Trophoblast cell (in vitro differentiated cells and primary cell): ENCODE measurements at regions not wholly inside any gene's neighbourhood (a gene's known extent, or its start where the extent isn't known, plus 50 kb on each side); places are given as distances from the start of the nearest gene placed in this dataset.
"Not testable (repeated sequence)": the region's sequence is repeated elsewhere in the genome, so short reads cannot be mapped to it uniquely, and the experiment has no call there.

Source experiments
- DNase-seq, 2 donors: peaks; one replicate each; pipeline ENCODE4 v3.0.0-alpha.2; 2016
- H2AFZ ChIP-seq: 2 replicates; pipeline ENCODE4 v1.6.1; 2013; ENCODE audit warnings: low read length, moderate library complexity, mild to moderate bottlenecking; ENCODE audit not compliant: insufficient read depth, poor library complexity
- H2AK5ac ChIP-seq: 2 replicates; pipeline ENCODE4 v1.6.1; 2013; ENCODE audit warnings: mild to moderate bottlenecking, low read length
- H2BK120ac ChIP-seq: 2 replicates; pipeline ENCODE4 v1.6.1; 2013; ENCODE audit warnings: low read length, mild to moderate bottlenecking, moderate library complexity; ENCODE audit not compliant: insufficient read depth, poor library complexity
- H2BK12ac ChIP-seq: 2 replicates; pipeline ENCODE4 v1.6.1; 2013; ENCODE audit warnings: mild to moderate bottlenecking, low read length, moderate library complexity
- H2BK5ac ChIP-seq: 2 replicates; pipeline ENCODE4 v1.6.1; 2013; ENCODE audit warnings: low read length, low read depth, moderate library complexity, mild to moderate bottlenecking; ENCODE audit not compliant: poor library complexity
- H3K14ac ChIP-seq: 2 replicates; pipeline ENCODE4 v1.6.1; 2013; ENCODE audit warnings: mild to moderate bottlenecking, low read length
- H3K18ac ChIP-seq: 2 replicates; pipeline ENCODE4 v1.6.1; 2013; ENCODE audit warnings: mild to moderate bottlenecking, low read length
- H3K23ac ChIP-seq: 2 replicates; pipeline ENCODE4 v1.6.1; 2013; ENCODE audit warnings: low read length
- H3K27ac ChIP-seq: 2 replicates; pipeline ENCODE4 v1.5.1; 2013; ENCODE audit warnings: low read depth, mild to moderate bottlenecking, inconsistent platforms, low read length, moderate library complexity
- H3K27me3 ChIP-seq: 2 replicates; pipeline ENCODE4 v1.6.1; 2013; ENCODE audit warnings: inconsistent platforms, mild to moderate bottlenecking, low read length, moderate library complexity; ENCODE audit not compliant: insufficient read depth
- H3K36me3 ChIP-seq, 2 experiments: 1 replicate in 1 of 2; 2 replicates in 1 of 2; pipeline ENCODE4 v1.6.1; 2013; ENCODE audit warnings: low read length in 2 of 2, mild to moderate bottlenecking in 2 of 2, moderate library complexity in 1 of 2; ENCODE audit not compliant: insufficient read depth in 2 of 2, control insufficient read depth in 1 of 2
- H3K4ac ChIP-seq: 2 replicates; pipeline ENCODE4 v1.6.1; 2013; ENCODE audit warnings: low read depth, mild to moderate bottlenecking, low read length, moderate library complexity
- H3K4me1 ChIP-seq, 2 experiments: 1 replicate in 1 of 2; 2 replicates in 1 of 2; pipeline ENCODE4 v1.6.1; 2013; ENCODE audit warnings: low read length in 2 of 2, mild to moderate bottlenecking in 2 of 2, moderate library complexity in 1 of 2; ENCODE audit not compliant: insufficient read depth in 2 of 2, control insufficient read depth in 1 of 2
- H3K4me2 ChIP-seq: 2 replicates; pipeline ENCODE4 v1.6.1; 2013; ENCODE audit warnings: inconsistent platforms, mild to moderate bottlenecking, low read length, moderate library complexity
- H3K4me3 ChIP-seq: 2 replicates; pipeline ENCODE4 v1.5.1; 2013; ENCODE audit warnings: mild to moderate bottlenecking, low read depth, low read length, inconsistent platforms
- H3K79me1 ChIP-seq: one replicate; pipeline ENCODE4 v1.6.1; 2013; ENCODE audit warnings: low read length
- H3K79me2 ChIP-seq: 2 replicates; pipeline ENCODE4 v1.6.1; 2013; ENCODE audit warnings: low read length, mild to moderate bottlenecking; ENCODE audit not compliant: control insufficient read depth, insufficient read depth, poor library complexity
- H3K9ac ChIP-seq: 2 replicates; pipeline ENCODE4 v1.6.1; 2013; ENCODE audit warnings: mild to moderate bottlenecking, low read length
- H3K9me3 ChIP-seq: 2 replicates; pipeline ENCODE4 v1.6.1; 2013; ENCODE audit warnings: low read depth, mild to moderate bottlenecking, control low read depth, inconsistent platforms, low read length; ENCODE audit not compliant: insufficient read depth
- H4K12ac ChIP-seq: 2 replicates; pipeline ENCODE4 v1.6.1; 2013; ENCODE audit warnings: low read depth, mild to moderate bottlenecking, low read length, moderate library complexity
- H4K8ac ChIP-seq: 2 replicates; pipeline ENCODE4 v1.6.1; 2013; ENCODE audit warnings: low read depth, mild to moderate bottlenecking, low read length, moderate library complexity
- H4K91ac ChIP-seq: one replicate; pipeline ENCODE4 v1.6.1; 2013; ENCODE audit warnings: low read depth, mild to moderate bottlenecking, low read length, moderate library complexity
- WGBS: extraction: QIAGEN DNeasy Blood & Tissue Kit; methylation state at CpG from one replicate; pipeline ENCODE4 v1.1.7; 2013; ENCODE audit warnings: missing lambda C conversion rate; ENCODE audit not compliant: insufficient read length, insufficient coverage; ENCODE audit errors: extremely low coverage; 5-methylcytosine and 5-hydroxymethylcytosine counted together

DNA sequence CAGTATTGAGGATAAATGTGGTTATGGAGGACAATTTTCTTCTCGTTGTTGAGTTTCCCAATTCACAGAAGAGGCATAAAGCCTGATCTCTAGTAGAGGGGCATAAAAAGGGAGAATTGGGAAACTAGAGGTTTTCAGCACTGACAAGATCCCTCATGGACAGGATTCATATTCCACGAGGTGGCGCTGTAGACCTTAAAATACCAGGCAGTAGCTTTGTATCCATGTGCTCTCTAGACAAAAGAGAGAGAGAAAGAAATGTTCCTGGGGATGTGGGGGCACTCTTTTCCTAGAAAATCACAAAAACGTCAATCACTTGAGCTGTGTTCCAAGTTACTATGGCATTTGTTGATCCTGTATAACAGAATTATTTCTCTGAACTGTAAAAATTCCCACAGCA is 128.3 kb downstream of the MAGEE1 start:
- Histone ChIP-seq H3K9me3 (peaks cover 2% of the 10 kb centered on the region), H3K79me1 (no peaks in the 10 kb centered on the region), H4K91ac (no peak overlapping the region), H2AK5ac (no peak overlapping the region), H4K12ac (no peak overlapping the region), H3K4me3 (no peak overlapping the region), H2BK120ac (no peak overlapping the region), H2AFZ (no peak overlapping the region), H3K23ac (no peak overlapping the region), H3K79me2 (no peaks in the 10 kb centered on the region), H3K14ac (no peak overlapping the region), H3K36me3 (no peaks in the 10 kb centered on the region), H3K9ac (no peak overlapping the region), H3K4ac (no peak overlapping the region), H2BK5ac (no peak overlapping the region), H4K8ac (no peak overlapping the region), H3K4me1 (no peaks in the 10 kb centered on the region), H3K18ac (no peak overlapping the region), H2BK12ac (no peak overlapping the region), H3K27me3 (no peaks in the 10 kb centered on the region), H3K4me2 (no peak overlapping the region), H3K27ac (no peak overlapping the region)
- peak in 1 of 2 donors; percentile 52 for DNase-seq
- WGBS = no CpG with 5 or more reads among the region's 4 CpGs

DNA sequence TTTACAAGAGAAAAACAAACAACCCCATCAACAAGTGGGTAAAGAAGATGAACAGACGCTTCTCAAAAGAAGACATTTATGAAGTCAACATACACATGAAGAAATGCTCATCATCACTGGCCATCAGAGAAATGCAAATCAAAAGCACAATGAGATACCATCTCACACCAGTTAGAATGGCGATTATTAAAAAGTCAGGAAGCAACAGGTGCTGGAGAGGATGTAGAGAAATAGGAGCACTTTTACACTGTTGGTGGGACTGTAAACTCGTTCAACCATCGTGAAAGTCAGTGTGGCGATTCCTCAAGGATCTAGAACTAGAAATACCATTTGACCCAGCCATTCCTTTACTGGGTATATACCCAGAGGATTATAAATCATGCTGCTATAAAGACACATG is 137.3 kb downstream of the MAGEE1 start:
- no CpG with 5 or more reads among the region's 5 CpGs for whole genome bisulfite sequencing

DNA sequence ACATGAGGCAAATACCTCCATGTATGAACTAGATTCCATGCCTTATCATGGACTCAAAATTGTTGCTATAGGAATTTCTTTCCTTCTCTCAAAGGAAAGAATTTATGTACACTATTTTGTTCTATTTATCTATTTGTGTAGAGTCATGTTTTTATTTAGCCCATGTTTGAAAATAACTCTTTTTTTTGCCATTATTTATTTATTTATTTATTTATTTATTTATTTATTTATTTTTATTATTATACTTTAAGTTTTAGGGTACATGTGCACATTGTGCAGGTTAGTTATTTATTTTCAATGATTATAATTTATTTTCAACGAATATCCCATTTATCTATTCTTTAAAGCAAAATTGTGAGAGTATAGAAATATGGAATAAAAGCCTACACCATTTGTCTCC is 177.9 kb downstream of the MAGEE1 start:
- H4K91ac ChIP-seq = no peak overlapping the region
- no peak overlapping the region for H2AFZ ChIP-seq
- WGBS = no CpG with 5 or more reads among the region's 1 CpG
- no peak overlapping the region for H2BK120ac ChIP-seq
- H4K8ac ChIP-seq = no peak overlapping the region
- no peak overlapping the region for H4K12ac ChIP-seq
- no peak overlapping the region for H3K9ac ChIP-seq
- H2BK5ac ChIP-seq = no peak overlapping the region
- no peaks in the 10 kb centered on the region for H3K9me3 ChIP-seq
- H3K79me2 ChIP-seq = no peaks in the 10 kb centered on the region
- no peaks in the 10 kb centered on the region for H3K36me3 ChIP-seq
- no peak overlapping the region for H3K14ac ChIP-seq
- no peak for DNase-seq
- H3K4ac ChIP-seq = no peak overlapping the region
- H3K23ac ChIP-seq = no peak overlapping the region
- no peak overlapping the region for H2AK5ac ChIP-seq
- no peak overlapping the region for H3K18ac ChIP-seq
- H3K4me2 ChIP-seq = no peak overlapping the region
- no peak overlapping the region for H3K27ac ChIP-seq
- H2BK12ac ChIP-seq = no peak overlapping the region
- no peak overlapping the region for H3K4me3 ChIP-seq
- H3K27me3 ChIP-seq = no peaks in the 10 kb centered on the region
- H3K4me1 ChIP-seq = no peaks in the 10 kb centered on the region
- no peaks in the 10 kb centered on the region for H3K79me1 ChIP-seq

More for the DNA sequence above, 137.3 kb downstream of the MAGEE1 start:
- H2BK5ac ChIP-seq, H3K4me1 ChIP-seq, H3K79me1 ChIP-seq, H3K4me2 ChIP-seq, H3K14ac ChIP-seq, H4K8ac ChIP-seq, H3K27me3 ChIP-seq, H2AK5ac ChIP-seq, H3K36me3 ChIP-seq, H2BK120ac ChIP-seq, H3K23ac ChIP-seq, H3K9me3 ChIP-seq, H3K18ac ChIP-seq, H2BK12ac ChIP-seq, DNase-seq, H3K4ac ChIP-seq, H3K9ac ChIP-seq, H3K27ac ChIP-seq, H4K91ac ChIP-seq, H4K12ac ChIP-seq, H3K79me2 ChIP-seq, H2AFZ ChIP-seq, H3K4me3 ChIP-seq: not testable (repeated sequence)

DNA sequence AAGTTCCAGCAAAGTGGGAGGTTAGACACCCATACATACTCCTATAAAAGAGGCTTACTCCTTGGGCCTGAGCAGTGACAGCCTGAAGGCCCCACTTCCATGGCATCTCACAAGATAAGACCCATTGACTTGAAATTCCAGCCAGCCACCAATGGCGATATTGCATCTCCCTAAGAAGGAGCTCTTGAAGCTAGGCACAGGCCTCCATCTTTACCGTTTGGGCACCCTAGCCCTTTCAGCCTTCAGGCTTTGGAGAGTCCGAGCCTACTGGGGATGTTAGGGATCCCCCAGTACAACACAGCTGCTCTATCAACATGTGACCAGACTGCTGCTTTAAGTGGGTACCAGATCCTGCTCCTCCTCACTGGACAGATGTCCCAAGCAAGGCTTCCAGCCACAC is 189.5 kb downstream of the MAGEE1 start:
- no peak overlapping the region for H2AK5ac ChIP-seq
- no peak overlapping the region for H3K4ac ChIP-seq
- no peak overlapping the region for H2BK120ac ChIP-seq
- no peak overlapping the region for H4K91ac ChIP-seq
- no peak overlapping the region for H3K14ac ChIP-seq
- no peak for DNase-seq
- H3K79me1 ChIP-seq = no peaks in the 10 kb centered on the region
- H3K79me2 ChIP-seq = no peaks in the 10 kb centered on the region
- no peak overlapping the region for H3K4me3 ChIP-seq
- no peak overlapping the region for H3K18ac ChIP-seq
- H2BK5ac ChIP-seq = no peak overlapping the region
- H2AFZ ChIP-seq = no peak overlapping the region
- no peak overlapping the region for H3K27ac ChIP-seq
- H3K4me1 ChIP-seq = no peaks in the 10 kb centered on the region
- H3K9me3 ChIP-seq = no peaks in the 10 kb centered on the region
- WGBS = no CpG with 5 or more reads among the region's 3 CpGs
- no peak overlapping the region for H3K4me2 ChIP-seq
- no peak overlapping the region for H2BK12ac ChIP-seq
- H3K23ac ChIP-seq = no peak overlapping the region
- no peak overlapping the region for H4K12ac ChIP-seq
- H4K8ac ChIP-seq = no peak overlapping the region
- H3K27me3 ChIP-seq = no peaks in the 10 kb centered on the region
- no peaks in the 10 kb centered on the region for H3K36me3 ChIP-seq
- no peak overlapping the region for H3K9ac ChIP-seq
